Stimulated activated CD8-positive, alpha-beta memory T cell treated with anti-CD3 and anti-CD28 coated beads, Interleukin-4, amount 100 ng/mL, for 48 hours (primary cell): ENCODE measurements at regions not wholly inside any gene's neighbourhood (a gene's known extent, or its start where the extent isn't known, plus 50 kb on each side); places are given as distances from the start of the nearest gene placed in this dataset.
"Not testable (repeated sequence)": the region's sequence is repeated elsewhere in the genome, so short reads cannot be mapped to it uniquely, and the experiment has no call there.

Experiments
- DNase-seq: peaks from one replicate; pipeline ENCODE4 v3.0.0-alpha.2; 2020

DNA sequence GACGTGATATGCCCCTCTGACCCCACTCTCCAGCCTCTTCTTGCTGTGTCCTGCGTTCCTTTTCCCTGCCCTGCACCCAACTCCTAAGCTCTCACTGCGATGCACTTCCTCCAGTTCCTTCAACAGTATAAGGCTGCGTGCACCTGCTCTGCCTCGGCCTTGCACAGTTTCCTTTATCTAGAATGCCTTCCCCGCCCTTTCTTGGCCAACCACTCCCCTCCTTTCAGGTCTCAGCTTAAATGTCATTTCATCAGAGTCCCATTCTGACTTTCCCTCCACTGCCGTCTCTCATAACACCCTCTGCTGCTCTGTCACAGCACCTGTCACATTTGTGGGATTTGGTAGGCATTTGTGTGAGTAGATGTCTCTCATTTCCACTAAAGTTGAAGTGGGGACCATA, 58.4 kb upstream of the NEIL3 start:
- DNase-seq = no peak

DNA sequence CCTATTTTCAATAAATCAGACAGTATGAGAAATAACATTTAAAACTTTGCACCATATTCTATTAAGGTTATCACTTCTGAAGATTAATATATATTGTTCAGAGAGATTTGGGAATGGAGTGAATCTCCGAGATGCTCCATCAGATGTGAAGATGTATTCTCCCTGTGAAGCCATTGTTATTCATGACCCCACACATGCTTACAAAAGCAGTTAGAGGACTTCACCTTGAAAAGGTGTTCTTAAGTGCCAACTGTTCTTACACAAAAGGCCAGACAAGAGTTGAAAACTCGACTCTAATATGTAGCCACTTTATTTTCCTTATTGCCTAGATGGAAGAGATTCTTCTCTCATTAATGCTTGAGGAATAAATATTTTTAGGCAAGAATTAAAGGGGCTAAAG, 54.3 kb upstream of the NEIL3 start:
- DNase-seq = no peak

DNA sequence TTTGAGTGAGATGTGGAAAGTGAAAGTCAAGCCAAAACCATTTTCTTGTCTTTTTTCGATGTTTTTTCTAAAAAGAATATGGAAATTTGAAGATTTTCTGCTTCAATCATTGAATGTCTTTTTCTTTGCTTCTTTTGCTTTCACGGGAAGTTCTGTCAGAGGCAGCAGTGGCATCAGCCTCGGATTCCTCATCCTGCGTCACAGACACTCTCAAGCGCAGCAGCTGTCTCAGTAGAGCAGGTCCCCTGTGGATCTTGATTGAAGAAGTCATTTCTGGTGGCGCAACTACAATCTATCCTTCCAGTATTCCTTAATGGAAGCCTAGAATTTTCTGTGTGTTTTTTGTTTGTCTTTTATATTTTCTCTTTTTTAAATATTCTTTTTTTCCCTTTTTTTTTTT, 52.7 kb upstream of the NEIL3 start:
- DNase-seq = no peak

DNA sequence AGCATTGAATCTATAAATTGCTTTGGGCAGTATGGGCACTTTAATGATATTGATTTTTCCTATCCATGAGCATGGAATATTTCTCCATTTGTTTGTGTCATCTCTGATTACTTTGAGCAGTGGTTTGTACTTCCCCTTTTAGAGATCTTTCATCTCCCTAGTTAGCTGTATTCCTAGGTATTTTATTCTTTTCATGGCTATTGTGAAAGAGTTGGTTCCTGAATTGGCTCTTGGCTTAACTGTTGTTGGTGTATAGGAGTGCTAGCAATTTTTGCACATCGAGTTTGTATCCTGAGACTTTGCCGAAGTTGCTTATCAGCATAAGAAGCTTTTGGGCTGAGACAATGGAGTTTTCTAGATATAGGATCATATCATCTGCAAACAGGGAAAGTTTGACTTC, 50.2 kb upstream of the NEIL3 start:
- DNase-seq = not testable (repeated sequence)
